Hepatocyte (in vitro differentiated cells): ENCODE measurements at regions not wholly inside any gene's neighbourhood (a gene's known extent, or its start where the extent isn't known, plus 50 kb on each side); places are given as distances from the start of the nearest gene placed in this dataset.

ENCODE experiments used
- DNase-seq: peaks from one replicate; pipeline ENCODE4 v3.0.0-alpha.2; 2016; ENCODE audit warnings: low spot score
- H2AFZ ChIP-seq: fragments of 200-600 bp; sonication (generic); 2 replicates; pipeline ENCODE4 v1.6.0; 2016; ENCODE audit warnings: antibody characterized with exemption, mild to moderate bottlenecking
- H3K27ac ChIP-seq: fragments of 200-600 bp; sonication (generic); 2 replicates; pipeline ENCODE4 v1.5.1; 2016; ENCODE audit warnings: mild to moderate bottlenecking
- H3K27me3 ChIP-seq: fragments of 200-600 bp; sonication (generic); 2 replicates; pipeline ENCODE4 v1.6.1; 2016
- H3K36me3 ChIP-seq: fragments of 200-600 bp; sonication (generic); replicated peaks from 2 replicates; pipeline ENCODE4 v1.5.1; 2016; ENCODE audit warnings: low read depth; ENCODE audit not compliant: insufficient read depth
- H3K4me1 ChIP-seq: fragments of 200-600 bp; sonication (generic); 2 replicates; pipeline ENCODE4 v1.5.1; 2016; ENCODE audit warnings: mild to moderate bottlenecking, moderate library complexity; ENCODE audit not compliant: insufficient read depth
- H3K4me2 ChIP-seq: fragments of 200-600 bp; sonication (generic); 2 replicates; pipeline ENCODE4 v1.6.0; 2016
- H3K4me3 ChIP-seq: fragments of 200-600 bp; sonication (generic); 2 replicates; pipeline ENCODE4 v1.5.1; 2016; ENCODE audit warnings: mild to moderate bottlenecking
- H3K79me2 ChIP-seq: fragments of 200-600 bp; sonication (generic); 2 replicates; pipeline ENCODE4 v1.6.0; 2017; ENCODE audit warnings: mild to moderate bottlenecking
- H3K9me2 ChIP-seq: fragments of 200-600 bp; sonication (generic); replicated peaks from 2 replicates; pipeline ENCODE4 v1.6.0; 2017; ENCODE audit warnings: mild to moderate bottlenecking; ENCODE audit not compliant: insufficient read depth
- H3K9me3 ChIP-seq: fragments of 200-600 bp; sonication (generic); 2 replicates; pipeline ENCODE4 v1.5.1; 2016; ENCODE audit warnings: low read depth, mild to moderate bottlenecking
- H4K20me1 ChIP-seq: fragments of 200-600 bp; sonication (generic); 2 replicates; pipeline ENCODE4 v1.6.0; 2016; ENCODE audit warnings: mild to moderate bottlenecking; ENCODE audit not compliant: insufficient read depth, poor library complexity, severe bottlenecking
- CTCF ChIP-seq: fragments of 200-600 bp; sonication (generic); IDR thresholded peaks from 2 replicates; pipeline ENCODE4 v1.5.1; 2016; ENCODE audit warnings: antibody characterized with exemption, mild to moderate bottlenecking; ENCODE audit not compliant: poor library complexity
- EZH2 ChIP-seq: fragments of 200-600 bp; sonication (generic); IDR thresholded peaks from 2 replicates; pipeline ENCODE4 v1.6.1; 2016; ENCODE audit warnings: antibody characterized with exemption, mild to moderate bottlenecking, borderline replicate concordance
- EZH2phosphoT487 ChIP-seq: fragments of 200-600 bp; sonication (generic); IDR thresholded peaks from one replicate; pipeline ENCODE4 v1.6.1; 2018; ENCODE audit warnings: antibody characterized with exemption, mild to moderate bottlenecking, low read depth, moderate library complexity; ENCODE audit not compliant: unreplicated experiment, severe bottlenecking
- WGBS: methylation state at CpG from one replicate; pipeline ENCODE4 v1.1.6; 2016; ENCODE audit warnings: low lambda C conversion rate; ENCODE audit errors: missing lambda C conversion rate; 5-methylcytosine and 5-hydroxymethylcytosine counted together

GRCh38 chr7:18278316-18278715 is 217.2 kb upstream of the HDAC9 start:
- no peaks in the 10 kb centered on the region for H3K9me3 ChIP-seq
- no peak overlapping the region for H3K4me3 ChIP-seq
- TF ChIP-seq CTCF (no peak), EZH2 (no peak), EZH2phosphoT487 (no peak)
- no peaks in the 10 kb centered on the region for H3K36me3 ChIP-seq
- no peaks in the 10 kb centered on the region for H3K9me2 ChIP-seq
- H3K27ac ChIP-seq: no peak overlapping the region
- H2AFZ ChIP-seq: no peak overlapping the region
- H3K79me2 ChIP-seq: no peaks in the 10 kb centered on the region
- H3K4me1 ChIP-seq: no peaks in the 10 kb centered on the region
- 92% methylated on average over 1 of the region's 1 CpG for WGBS
- no peaks in the 10 kb centered on the region for H3K27me3 ChIP-seq
- no peaks in the 10 kb centered on the region for H4K20me1 ChIP-seq
- H3K4me2 ChIP-seq: no peak overlapping the region
- DNase-seq: no peak

GRCh38 chr7:18283045-18283444 is 212.5 kb upstream of the HDAC9 start:
- Histone ChIP-seq H3K4me2 (no peak overlapping the region), H3K36me3 (no peaks in the 10 kb centered on the region), H3K9me2 (no peaks in the 10 kb centered on the region), H3K9me3 (no peaks in the 10 kb centered on the region), H3K4me3 (no peak overlapping the region), H3K27me3 (no peaks in the 10 kb centered on the region), H3K27ac (no peak overlapping the region), H4K20me1 (no peaks in the 10 kb centered on the region), H3K4me1 (no peaks in the 10 kb centered on the region), H2AFZ (no peak overlapping the region), H3K79me2 (no peaks in the 10 kb centered on the region)
- TF ChIP-seq EZH2 (no peak), CTCF (no peak), EZH2phosphoT487 (no peak)
- 0% methylated on average over 1 of the region's 1 CpG for WGBS
- no peak for DNase-seq

- H3K9me2 ChIP-seq: no peaks in the 10 kb centered on the region
- H3K4me3 ChIP-seq: no peak overlapping the region
- H2AFZ ChIP-seq: no peak overlapping the region
- no peak for DNase-seq
- 100% methylated on average over 2 of the region's 2 CpGs for WGBS
- no peaks in the 10 kb centered on the region for H3K4me1 ChIP-seq
- H3K27me3 ChIP-seq: no peaks in the 10 kb centered on the region
- TF ChIP-seq EZH2 (no peak), EZH2phosphoT487 (no peak), CTCF (no peak)
- H3K36me3 ChIP-seq: no peaks in the 10 kb centered on the region
- H3K9me3 ChIP-seq: no peaks in the 10 kb centered on the region
- H3K79me2 ChIP-seq: no peaks in the 10 kb centered on the region
- no peaks in the 10 kb centered on the region for H4K20me1 ChIP-seq
- H3K4me2 ChIP-seq: no peak overlapping the region
- no peak overlapping the region for H3K27ac ChIP-seq
These were observed 208.1 kb upstream of the HDAC9 start for GRCh38 chr7:18287482-18287881.
